ENCODE measurements at regions not wholly inside any gene's neighbourhood (a gene's known extent, or its start where the extent isn't known, plus 50 kb on each side); places are given as distances from the start of the nearest gene placed in this dataset.

GRCh38 chr18:31213641-31214040 lies 51.0 kb upstream of the DSC1 start:
- Histone ChIP-seq H3K23ac (ENCODE audit: insufficient read length) (no peak overlapping the region), H4K91ac (replicated peaks; ENCODE audit: insufficient read length, low read length) (no peak overlapping the region), H3K9me3 (ENCODE audit: insufficient read depth in 2 of 2, low read depth in 1 of 2, low read length in 1 of 2) (0 out of 4 replicates have a peak, but pooled peaks cover 0 to 3% of the 10 kb centered on the region in 2 experiments), H4K5ac (ENCODE audit: insufficient read length, low read depth, low read length) (no peak overlapping the region), H2BK120ac (replicated peaks; ENCODE audit: low read depth, low read length) (no peak overlapping the region), H3K79me1 (ENCODE audit: low read depth, low read length) (no peaks in the 10 kb centered on the region), H3K79me2 (ENCODE audit: control insufficient read depth in 1 of 2, insufficient read depth in 2 of 2, low read length in 2 of 2) (no peaks in the 10 kb centered on the region), H3K4ac (replicated peaks; ENCODE audit: insufficient read length, low read depth, low read length) (no peak overlapping the region), H3K56ac (replicated peaks; ENCODE audit: insufficient read length, low read depth, low read length) (no peak overlapping the region), H3K36me3 (ENCODE audit: control insufficient read depth in 2 of 4, insufficient read depth in 4 of 4, low read length in 3 of 4) (no peaks in the 10 kb centered on the region), H3K4me1 (replicated peaks in 1 of 4; ENCODE audit: control insufficient read depth in 3 of 4, insufficient read depth in 4 of 4, low read length in 3 of 4) (peaks cover 0 to 4% (median 1%) of the 10 kb centered on the region in 4 experiments; a peak in 4 of 7 replicates), H4K8ac (ENCODE audit: extremely low read depth, insufficient read depth, low read length) (no peak overlapping the region), H4K20me1 (replicated peaks in 1 of 2; ENCODE audit: control insufficient read depth in 1 of 2, insufficient read depth in 2 of 2, low read length in 2 of 2) (no peaks in the 10 kb centered on the region), H3K18ac (ENCODE audit: extremely low read depth, low read length) (no peak overlapping the region), H2BK5ac (ENCODE audit: low read depth, low read length) (no peak overlapping the region), H3K9ac (replicated peaks in 1 of 4; ENCODE audit: extremely low read depth in 1 of 4, low read depth in 3 of 4, low read length in 3 of 4) (no peak overlapping the region), H2BK12ac (ENCODE audit: low read depth, low read length) (no peak overlapping the region), H2BK20ac (ENCODE audit: low read length) (no peak overlapping the region), H3K27me3 (replicated peaks in 1 of 4; ENCODE audit: control insufficient read depth in 3 of 4, extremely low read depth in 1 of 4, insufficient read depth in 3 of 4, low read length in 3 of 4) (no peaks in the 10 kb centered on the region), H3K27ac (ENCODE audit: low read depth, low read length) (no peak overlapping the region), H3K14ac (ENCODE audit: insufficient read length) (no peak overlapping the region), H3K4me2 (ENCODE audit: insufficient read depth in 1 of 2, low read depth in 2 of 2, low read length in 2 of 2) (no peak overlapping the region), H3K23me2 (ENCODE audit: low read depth, low read length) (no peaks in the 10 kb centered on the region), H3K4me3 (ENCODE audit: extremely low read depth in 1 of 4, insufficient read depth in 2 of 4, low read depth in 3 of 4, low read length in 4 of 4) (no peak overlapping the region), H2AK5ac (ENCODE audit: low read depth, low read length) (no peak overlapping the region), H2BK15ac (ENCODE audit: low read length) (no peak overlapping the region), H2AFZ (ENCODE audit: low read length) (no peak overlapping the region)
- ChIA-PET CTCF (ENCODE audit: partially characterized antibody) (interaction anchor here (1.0 kb wide), 1 partner anchor 12 kb away, joined by 4 read pairs; no protein-coding TSS in a partner anchor), POLR2A (ENCODE audit: partially characterized antibody) (no interaction called here)
- FAIRE-seq (no peak), DNase-seq (ENCODE audit: low read depth in 1 of 2, low spot score in 2 of 2) (no peak)
- TF ChIP-seq TCF12 (IDR thresholded peaks at IDR 0.05; ENCODE audit: low read depth, low read length) (no peak), SIRT6 (IDR thresholded peaks at IDR 0.05; ENCODE audit: low read length) (no peak), SP2 (IDR thresholded peaks at IDR 0.05; ENCODE audit: low read length) (no peak), HDAC2 (IDR thresholded peaks at IDR 0.05; ENCODE audit: borderline replicate concordance in 1 of 2, low read depth in 2 of 2, low read length in 2 of 2) (no peak), ASH2L (IDR thresholded peaks at IDR 0.05; ENCODE audit: low read length) (no peak), SAP30 (IDR thresholded peaks at IDR 0.05; ENCODE audit: insufficient read depth, insufficient replicate concordance, low read length) (no peak), SIN3A (conservative IDR thresholded peaks at IDR 0.05 in 1 of 2, IDR thresholded peaks at IDR 0.05 in 1 of 2; ENCODE audit: low read depth in 1 of 2, low read length in 2 of 2) (no peak), MAX (IDR thresholded peaks at IDR 0.05) (no peak), GTF2F1 (IDR thresholded peaks at IDR 0.05; ENCODE audit: borderline replicate concordance, low read depth, low read length) (no peak), BACH1 (IDR thresholded peaks at IDR 0.05; ENCODE audit: low read length) (no peak), RNF2 (IDR thresholded peaks at IDR 0.05; ENCODE audit: borderline replicate concordance, low read depth, low read length, missing control alignments, poor library complexity, severe bottlenecking) (no peak), EZH2 (IDR thresholded peaks at IDR 0.05; ENCODE audit: low read depth, low read length, severe bottlenecking) (no peak), GABPA (IDR thresholded peaks at IDR 0.05; ENCODE audit: borderline replicate concordance, insufficient read depth, low read length) (no peak), CHD2 (IDR thresholded peaks at IDR 0.05; ENCODE audit: low read length) (no peak), BCL11A (IDR thresholded peaks at IDR 0.05; ENCODE audit: low read depth in 2 of 2, low read length in 2 of 2) (no peak)

Measured in H1 (cell line).